Femur (tissue), 1 donor: ENCODE measurements at regions not wholly inside any gene's neighbourhood (a gene's known extent, or its start where the extent isn't known, plus 50 kb on each side); places are given as distances from the start of the nearest gene placed in this dataset.

Experiments used
- DNase-seq: peaks from one replicate; pipeline ENCODE4 v3.0.0-alpha.2; 2017

GRCh38 chr2:191515551-191515950, 162.4 kb upstream of the NABP1 start:
- no peak for DNase-seq

GRCh38 chr2:191516260-191516659, 161.7 kb upstream of the NABP1 start:
- DNase-seq: no peak

- no peak for DNase-seq
Observed at GRCh38 chr2:191521608-191522208, 156.2 kb upstream of the NABP1 start.

GRCh38 chr2:191522478-191523120, 155.3 kb upstream of the NABP1 start:
- DNase-seq: no peak

- DNase-seq: no peak
Observed at GRCh38 chr2:191526091-191526490, 151.8 kb upstream of the NABP1 start.

- DNase-seq: no peak
Observed at GRCh38 chr2:191526536-191526935, 151.4 kb upstream of the NABP1 start.

- no peak for DNase-seq
Observed at GRCh38 chr2:191526953-191527556, 150.9 kb upstream of the NABP1 start.

- no peak for DNase-seq
Observed at GRCh38 chr2:191530618-191531017, 147.3 kb upstream of the NABP1 start.

- no peak for DNase-seq
Observed at GRCh38 chr2:191533693-191534180, 144.2 kb upstream of the NABP1 start.

- DNase-seq: no peak
Observed at GRCh38 chr2:191537921-191538320, 140.0 kb upstream of the NABP1 start.

- no peak for DNase-seq
Observed at GRCh38 chr2:191538334-191538903, 139.5 kb upstream of the NABP1 start.

GRCh38 chr2:191539068-191539467, 138.9 kb upstream of the NABP1 start:
- no peak for DNase-seq

- no peak for DNase-seq
Observed at GRCh38 chr2:191540681-191541080, 137.3 kb upstream of the NABP1 start.

- DNase-seq: no peak
Observed at GRCh38 chr2:191543708-191544107, 134.2 kb upstream of the NABP1 start.

- no peak for DNase-seq
Observed at GRCh38 chr2:191544461-191545062, 133.4 kb upstream of the NABP1 start.

- no peak for DNase-seq
Observed at GRCh38 chr2:191545361-191545760, 132.6 kb upstream of the NABP1 start.

GRCh38 chr2:191552066-191552465, 125.9 kb upstream of the NABP1 start:
- no peak for DNase-seq

- no peak for DNase-seq
Observed at GRCh38 chr2:191554240-191554639, 123.7 kb upstream of the NABP1 start.

- peak; percentile 89 for DNase-seq
Observed at GRCh38 chr2:191555092-191555742, 122.7 kb upstream of the NABP1 start.

- no peak for DNase-seq
Observed at GRCh38 chr2:191556463-191556862, 121.5 kb upstream of the NABP1 start.

- no peak for DNase-seq
Observed at GRCh38 chr2:191557841-191558240, 120.1 kb upstream of the NABP1 start.

GRCh38 chr2:191559569-191559968, 118.4 kb upstream of the NABP1 start:
- no peak for DNase-seq

- DNase-seq: no peak
Observed at GRCh38 chr2:191560411-191560980, 117.4 kb upstream of the NABP1 start.
